ENCODE measurements at regions not wholly inside any gene's neighbourhood (a gene's known extent, or its start where the extent isn't known, plus 50 kb on each side); places are given as distances from the start of the nearest gene placed in this dataset.

- Histone ChIP-seq H2AFZ (ENCODE audit: low read depth, low read length) (no peak overlapping the region), H3K27me3 (ENCODE audit: insufficient read depth, low read depth, low read length) (no peaks in the 10 kb centered on the region), H3K79me2 (replicated peaks; ENCODE audit: insufficient read depth, low read length) (no peaks in the 10 kb centered on the region), H3K4me3 (ENCODE audit: low read length) (no peak overlapping the region), H3K27ac (ENCODE audit: low read length) (no peak overlapping the region), H4K20me1 (ENCODE audit: insufficient read depth) (no peaks in the 10 kb centered on the region), H3F3A (ENCODE audit: insufficient read depth, low read length, poor library complexity, severe bottlenecking) (no peaks in the 10 kb centered on the region), H3K9me3 (ENCODE audit: low read length) (no peaks in the 10 kb centered on the region), H3K9me2 (ENCODE audit: insufficient read depth, low read length) (no peaks in the 10 kb centered on the region), H3K4me2 (ENCODE audit: low read length) (no peak overlapping the region), H3K9ac (ENCODE audit: low read length) (no peak overlapping the region), H3K36me3 (ENCODE audit: insufficient read depth, low read length) (no peaks in the 10 kb centered on the region)
- TF ChIP-seq POLR2AphosphoS5 (IDR thresholded peaks at IDR 0.05): no peak
- no peak for TF ChIP-seq EP300 (conservative IDR thresholded peaks at IDR 0.05; ENCODE audit: poor library complexity, severe bottlenecking)
- no peak for TF ChIP-seq TAF1 (IDR thresholded peaks at IDR 0.05; ENCODE audit: low read depth)
- TF ChIP-seq SMC3 (conservative IDR thresholded peaks at IDR 0.05; ENCODE audit: poor library complexity): no peak
- no peak for TF ChIP-seq MXI1 (conservative IDR thresholded peaks at IDR 0.05; ENCODE audit: poor library complexity, severe bottlenecking)
- TF ChIP-seq EZH2 (IDR thresholded peaks at IDR 0.05; ENCODE audit: borderline replicate concordance, insufficient read depth, low read length, poor library complexity, severe bottlenecking): no peak
- TF ChIP-seq RAD21 (conservative IDR thresholded peaks at IDR 0.05): no peak
- no peak for TF ChIP-seq REST (IDR thresholded peaks at IDR 0.05; ENCODE audit: borderline replicate concordance)
- TF ChIP-seq CTCF (IDR thresholded peaks at IDR 0.05; ENCODE audit: poor library complexity, severe bottlenecking): no peak
Measured at GRCh38 chrX:147680251-147680650, 231.5 kb upstream of the FMR1 start.

- no peak overlapping the region for H3K27ac ChIP-seq (ENCODE audit: low read length)
- no peaks in the 10 kb centered on the region for H3K79me2 ChIP-seq (replicated peaks; ENCODE audit: insufficient read depth, low read length)
- no peak overlapping the region for H3K9ac ChIP-seq (ENCODE audit: low read length)
- H2AFZ ChIP-seq (ENCODE audit: low read depth, low read length): no peak overlapping the region
- H3K36me3 ChIP-seq (ENCODE audit: insufficient read depth, low read length): no peaks in the 10 kb centered on the region
- TF ChIP-seq EP300 (conservative IDR thresholded peaks at IDR 0.05; ENCODE audit: poor library complexity, severe bottlenecking): no peak
- TF ChIP-seq EZH2 (IDR thresholded peaks at IDR 0.05; ENCODE audit: borderline replicate concordance, insufficient read depth, low read length, poor library complexity, severe bottlenecking): no peak
- TF ChIP-seq RAD21 (conservative IDR thresholded peaks at IDR 0.05): no peak
- no peak for TF ChIP-seq REST (IDR thresholded peaks at IDR 0.05; ENCODE audit: borderline replicate concordance)
- TF ChIP-seq SMC3 (conservative IDR thresholded peaks at IDR 0.05; ENCODE audit: poor library complexity): no peak
- no peak for TF ChIP-seq POLR2AphosphoS5 (IDR thresholded peaks at IDR 0.05)
- no peak for TF ChIP-seq TAF1 (IDR thresholded peaks at IDR 0.05; ENCODE audit: low read depth)
- TF ChIP-seq CTCF (IDR thresholded peaks at IDR 0.05; ENCODE audit: poor library complexity, severe bottlenecking): no peak
- no peak for TF ChIP-seq MXI1 (conservative IDR thresholded peaks at IDR 0.05; ENCODE audit: poor library complexity, severe bottlenecking)
- H3K9me3 ChIP-seq (ENCODE audit: low read length): no peaks in the 10 kb centered on the region
- no peaks in the 10 kb centered on the region for H4K20me1 ChIP-seq (ENCODE audit: insufficient read depth)
- H3K4me3 ChIP-seq (ENCODE audit: low read length): no peak overlapping the region
- H3K4me2 ChIP-seq (ENCODE audit: low read length): no peak overlapping the region
- no peaks in the 10 kb centered on the region for H3K9me2 ChIP-seq (ENCODE audit: insufficient read depth, low read length)
- H3K27me3 ChIP-seq (ENCODE audit: insufficient read depth, low read depth, low read length): no peaks in the 10 kb centered on the region
- H3F3A ChIP-seq (ENCODE audit: insufficient read depth, low read length, poor library complexity, severe bottlenecking): no peaks in the 10 kb centered on the region
Measured at GRCh38 chrX:147693511-147693910, 218.2 kb upstream of the FMR1 start.

All from neural cell (in vitro differentiated cells).